Left ventricle myocardium inferior (tissue), 1 donor: ENCODE measurements at regions not wholly inside any gene's neighbourhood (a gene's known extent, or its start where the extent isn't known, plus 50 kb on each side); places are given as distances from the start of the nearest gene placed in this dataset.
"Not testable (repeated sequence)": the region's sequence is repeated elsewhere in the genome, so short reads cannot be mapped to it uniquely, and the experiment has no call there.

ENCODE experiments used
- DNase-seq: peaks from one replicate; pipeline ENCODE4 v3.0.0-alpha.2; 2020
- H3K27ac ChIP-seq: fragments of 200-600 bp; replicated peaks from 2 replicates; pipeline ENCODE4 v1.8.0; 2021
- H3K27me3 ChIP-seq: fragments of 200-600 bp; 2 replicates; pipeline ENCODE4 v1.8.0; 2021; ENCODE audit warnings: low read depth
- H3K36me3 ChIP-seq: fragments of 200-600 bp; 2 replicates; pipeline ENCODE4 v1.8.0; 2021
- H3K4me1 ChIP-seq: fragments of 200-600 bp; 2 replicates; pipeline ENCODE4 v1.8.0; 2021
- H3K4me3 ChIP-seq: fragments of 200-600 bp; 2 replicates; pipeline ENCODE4 v1.8.0; 2021; ENCODE audit warnings: mild to moderate bottlenecking, moderate library complexity
- H3K9me3 ChIP-seq: fragments of 200-600 bp; replicated peaks from 2 replicates; pipeline ENCODE4 v1.8.0; 2021
- intact Hi-C: fragments of 100-400 bp; cut with micrococcal nuclease; formaldehyde crosslinking; loops from one replicate; pipeline ENCODE4 v1.11.0; 2022
- TF ChIP-seq, protein P1 (sequence below): fragments of 200-600 bp; IDR thresholded peaks from 2 replicates; pipeline ENCODE4 v1.8.0; 2021; ENCODE audit warnings: antibody characterized with exemption, mild to moderate bottlenecking, borderline replicate concordance
- donor health status: DM: no; HTN: yes; CAD: no; lungs with severe emphysema.

DNA sequence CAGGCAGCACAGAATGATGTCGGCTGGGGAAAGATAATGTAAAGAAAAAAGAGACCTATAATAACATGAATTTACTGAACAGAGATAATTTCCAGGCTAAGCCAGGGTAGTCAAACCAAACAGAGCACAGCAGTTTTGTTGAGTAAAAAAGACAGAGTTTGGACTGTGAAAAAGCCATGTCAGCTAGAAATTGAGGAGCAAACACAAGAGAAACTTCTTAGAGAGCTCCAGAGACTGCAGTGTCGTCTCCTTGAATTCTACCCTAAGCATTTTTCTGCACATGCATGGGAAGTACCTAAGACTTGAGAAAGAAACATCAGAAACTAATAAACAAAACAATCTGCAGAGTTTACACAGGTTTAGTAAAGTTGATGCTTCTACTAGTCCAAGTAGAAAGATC, 1098.8 kb upstream of the CDH8 start:
- Histone ChIP-seq H3K4me1 (no peaks in the 10 kb centered on the region), H3K27ac (no peak overlapping the region), H3K36me3 (no peaks in the 10 kb centered on the region), H3K4me3 (no peak overlapping the region), H3K9me3 (no peaks in the 10 kb centered on the region), H3K27me3 (no peaks in the 10 kb centered on the region)
- intact Hi-C loops = no loop called here
- no peak for DNase-seq
- TF ChIP-seq, protein P1, sequence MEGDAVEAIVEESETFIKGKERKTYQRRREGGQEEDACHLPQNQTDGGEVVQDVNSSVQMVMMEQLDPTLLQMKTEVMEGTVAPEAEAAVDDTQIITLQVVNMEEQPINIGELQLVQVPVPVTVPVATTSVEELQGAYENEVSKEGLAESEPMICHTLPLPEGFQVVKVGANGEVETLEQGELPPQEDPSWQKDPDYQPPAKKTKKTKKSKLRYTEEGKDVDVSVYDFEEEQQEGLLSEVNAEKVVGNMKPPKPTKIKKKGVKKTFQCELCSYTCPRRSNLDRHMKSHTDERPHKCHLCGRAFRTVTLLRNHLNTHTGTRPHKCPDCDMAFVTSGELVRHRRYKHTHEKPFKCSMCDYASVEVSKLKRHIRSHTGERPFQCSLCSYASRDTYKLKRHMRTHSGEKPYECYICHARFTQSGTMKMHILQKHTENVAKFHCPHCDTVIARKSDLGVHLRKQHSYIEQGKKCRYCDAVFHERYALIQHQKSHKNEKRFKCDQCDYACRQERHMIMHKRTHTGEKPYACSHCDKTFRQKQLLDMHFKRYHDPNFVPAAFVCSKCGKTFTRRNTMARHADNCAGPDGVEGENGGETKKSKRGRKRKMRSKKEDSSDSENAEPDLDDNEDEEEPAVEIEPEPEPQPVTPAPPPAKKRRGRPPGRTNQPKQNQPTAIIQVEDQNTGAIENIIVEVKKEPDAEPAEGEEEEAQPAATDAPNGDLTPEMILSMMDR = no peak

DNA sequence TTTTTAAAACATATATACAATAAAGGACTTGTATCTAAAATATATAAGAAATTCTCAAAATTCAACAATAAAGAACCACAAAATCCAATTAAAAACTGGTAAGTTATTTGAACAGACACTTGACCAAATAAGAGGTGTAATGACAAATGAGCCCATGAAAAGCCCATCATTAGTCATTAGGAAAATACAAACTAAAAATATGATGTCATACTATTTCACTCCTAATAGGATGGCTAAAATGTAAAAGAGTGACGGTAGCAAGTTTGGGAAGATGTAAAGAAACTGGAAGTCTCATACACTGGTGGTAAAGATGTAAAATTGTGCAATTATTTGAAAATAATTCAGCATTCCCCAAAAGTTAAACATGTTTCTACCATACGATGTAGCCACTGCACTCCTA, 1095.3 kb upstream of the CDH8 start:
- DNase-seq = no peak
- H3K4me1 ChIP-seq = no peaks in the 10 kb centered on the region
- intact Hi-C loops = no loop called here
- H3K36me3 ChIP-seq = no peaks in the 10 kb centered on the region
- peaks cover 14% of the 10 kb centered on the region for H3K9me3 ChIP-seq
- H3K27me3 ChIP-seq = no peaks in the 10 kb centered on the region
- no peak overlapping the region for H3K27ac ChIP-seq
- H3K4me3 ChIP-seq = no peak overlapping the region
- TF ChIP-seq, protein P1 = no peak

DNA sequence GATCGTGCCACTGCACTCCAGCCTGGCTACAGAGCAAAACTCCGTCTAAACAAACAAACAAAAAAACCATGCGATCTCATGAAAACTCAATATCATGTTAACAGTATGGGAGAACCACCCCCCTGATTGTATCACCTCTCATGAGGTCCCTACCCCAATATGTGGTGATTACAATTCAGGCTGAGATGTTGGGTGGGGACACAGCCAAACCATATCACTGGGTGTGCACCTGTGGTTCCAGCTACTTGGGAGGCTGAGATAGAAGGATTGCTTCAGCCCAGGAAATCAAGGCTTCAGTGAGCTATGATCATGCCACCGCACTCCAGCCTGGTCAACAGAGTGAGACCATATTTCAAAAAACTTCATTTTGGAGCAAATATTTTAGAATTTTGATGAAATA, 1094.7 kb upstream of the CDH8 start:
- no peak overlapping the region for H3K4me3 ChIP-seq
- no peaks in the 10 kb centered on the region for H3K27me3 ChIP-seq
- intact Hi-C loops = no loop called here
- H3K4me1 ChIP-seq = no peaks in the 10 kb centered on the region
- no peaks in the 10 kb centered on the region for H3K36me3 ChIP-seq
- no peak overlapping the region for H3K27ac ChIP-seq
- no peak for DNase-seq
- TF ChIP-seq, protein P1 = no peak
- H3K9me3 ChIP-seq = peaks cover 14% of the 10 kb centered on the region

DNA sequence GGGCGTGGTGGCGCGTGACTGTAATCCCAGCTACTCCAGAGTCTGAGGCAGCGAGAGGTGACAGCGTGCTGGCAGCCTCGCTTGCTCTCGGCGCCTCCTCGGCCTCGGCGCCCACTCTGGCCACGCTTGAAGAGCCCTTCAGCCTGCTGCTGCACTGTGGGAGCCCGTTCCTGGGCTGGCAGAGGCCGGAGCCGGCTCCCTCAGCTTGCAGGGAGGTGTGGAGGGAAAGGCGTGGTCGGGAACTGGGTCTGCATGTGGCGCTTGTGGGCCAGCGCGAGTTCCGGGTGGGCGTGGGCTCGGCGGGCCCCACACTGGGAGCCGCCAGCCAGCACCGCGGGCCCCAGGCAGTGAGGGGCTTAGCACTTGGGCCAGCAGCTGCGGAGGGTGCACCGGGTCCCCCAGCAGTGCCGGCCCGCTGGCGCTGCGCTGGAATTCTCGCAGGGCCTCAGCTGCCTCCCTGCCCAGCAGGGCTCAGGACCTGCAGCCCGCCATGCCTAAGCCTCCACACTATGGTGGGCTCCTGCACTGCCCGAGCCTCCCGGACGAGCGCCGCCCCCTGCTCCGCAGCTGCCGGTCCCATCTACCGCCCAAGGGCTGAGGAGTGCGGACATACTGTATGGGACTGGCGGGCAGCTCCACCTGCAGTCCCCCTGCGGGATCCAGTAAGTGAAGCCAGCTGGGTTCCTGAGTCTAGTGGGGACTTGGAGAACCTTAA, 1093.3 kb upstream of the CDH8 start:
- Histone ChIP-seq H3K27ac (no peak overlapping the region), H3K9me3 (peaks cover 14% of the 10 kb centered on the region), H3K4me1 (no peaks in the 10 kb centered on the region), H3K27me3 (no peaks in the 10 kb centered on the region), H3K4me3 (no peak overlapping the region), H3K36me3 (no peaks in the 10 kb centered on the region)
- intact Hi-C loops = no loop called here
- TF ChIP-seq, protein P1 = no peak
- no peak for DNase-seq

DNA sequence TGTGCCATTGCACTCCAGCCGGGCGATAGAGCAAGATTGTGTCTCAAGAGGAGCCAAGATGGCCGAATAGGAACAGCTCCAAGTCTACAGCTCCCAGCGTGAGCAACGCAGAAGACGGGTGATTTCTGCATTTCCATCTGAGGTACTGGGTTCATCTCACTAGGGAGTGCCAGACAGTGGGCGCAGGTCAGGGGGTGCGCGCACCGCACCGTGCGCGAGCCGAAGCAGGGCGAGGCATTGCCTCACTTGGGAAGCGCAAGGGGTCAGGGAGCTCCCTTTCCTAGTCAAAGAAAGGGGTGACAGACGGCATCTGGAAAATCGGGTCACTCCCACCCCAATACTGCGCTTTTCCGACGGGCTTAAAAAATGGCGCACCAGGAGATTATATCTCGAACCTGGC, 1083.7 kb upstream of the CDH8 start:
- H3K4me1 ChIP-seq, H3K36me3 ChIP-seq, H3K27ac ChIP-seq, DNase-seq, H3K9me3 ChIP-seq, H3K4me3 ChIP-seq, H3K27me3 ChIP-seq, intact Hi-C loops: not testable (repeated sequence)

DNA sequence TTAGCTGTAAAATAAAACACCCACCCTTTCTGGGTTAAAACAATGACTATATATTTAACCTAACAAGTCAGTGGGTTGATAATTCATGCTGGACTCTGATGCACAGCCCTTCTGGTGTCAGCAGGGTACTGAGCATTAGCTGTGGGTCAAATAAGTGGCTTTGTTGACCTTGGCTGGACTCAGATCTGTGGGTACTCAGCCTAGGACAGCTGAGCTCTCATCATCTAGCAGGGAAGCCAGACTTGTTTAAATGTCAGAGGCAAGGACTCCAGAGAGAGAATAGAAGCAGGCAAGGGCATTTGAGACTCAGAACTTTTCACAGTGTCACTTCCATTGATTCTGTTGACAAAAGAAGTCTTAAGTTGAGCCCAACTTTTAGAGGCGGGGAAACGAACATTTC, 1063.8 kb upstream of the CDH8 start:
- Histone ChIP-seq H3K27me3 (no peaks in the 10 kb centered on the region), H3K27ac (no peak overlapping the region), H3K4me3 (no peak overlapping the region), H3K4me1 (no peaks in the 10 kb centered on the region), H3K36me3 (no peaks in the 10 kb centered on the region), H3K9me3 (no peaks in the 10 kb centered on the region)
- TF ChIP-seq, protein P1 = no peak
- intact Hi-C loops = no loop called here
- no peak for DNase-seq
